ENCODE measurements at regions not wholly inside any gene's neighbourhood (a gene's known extent, or its start where the extent isn't known, plus 50 kb on each side); places are given as distances from the start of the nearest gene placed in this dataset.

- no peaks in the 10 kb centered on the region for H3K9me3 Mint-ChIP-seq
- H3K4me1 Mint-ChIP-seq = no peaks in the 10 kb centered on the region
- H3K36me3 Mint-ChIP-seq (ENCODE audit: insufficient read depth) = no peaks in the 10 kb centered on the region
- peaks cover 59% of the 10 kb centered on the region for H3K27me3 Mint-ChIP-seq
- H3K27ac Mint-ChIP-seq (ENCODE audit: low read depth) = no peak overlapping the region
- DNase-seq (ENCODE audit: low spot score in 2 of 2) = no peak
- no peak overlapping the region for H3K4me3 Mint-ChIP-seq
- no peak for ATAC-seq (replicated peaks; ENCODE audit: extremely low read depth, poor library complexity, severe bottlenecking)
Measured at GRCh38 chr2:20560891-20561636, 89.8 kb downstream of the HS1BP3 start.

DNA sequence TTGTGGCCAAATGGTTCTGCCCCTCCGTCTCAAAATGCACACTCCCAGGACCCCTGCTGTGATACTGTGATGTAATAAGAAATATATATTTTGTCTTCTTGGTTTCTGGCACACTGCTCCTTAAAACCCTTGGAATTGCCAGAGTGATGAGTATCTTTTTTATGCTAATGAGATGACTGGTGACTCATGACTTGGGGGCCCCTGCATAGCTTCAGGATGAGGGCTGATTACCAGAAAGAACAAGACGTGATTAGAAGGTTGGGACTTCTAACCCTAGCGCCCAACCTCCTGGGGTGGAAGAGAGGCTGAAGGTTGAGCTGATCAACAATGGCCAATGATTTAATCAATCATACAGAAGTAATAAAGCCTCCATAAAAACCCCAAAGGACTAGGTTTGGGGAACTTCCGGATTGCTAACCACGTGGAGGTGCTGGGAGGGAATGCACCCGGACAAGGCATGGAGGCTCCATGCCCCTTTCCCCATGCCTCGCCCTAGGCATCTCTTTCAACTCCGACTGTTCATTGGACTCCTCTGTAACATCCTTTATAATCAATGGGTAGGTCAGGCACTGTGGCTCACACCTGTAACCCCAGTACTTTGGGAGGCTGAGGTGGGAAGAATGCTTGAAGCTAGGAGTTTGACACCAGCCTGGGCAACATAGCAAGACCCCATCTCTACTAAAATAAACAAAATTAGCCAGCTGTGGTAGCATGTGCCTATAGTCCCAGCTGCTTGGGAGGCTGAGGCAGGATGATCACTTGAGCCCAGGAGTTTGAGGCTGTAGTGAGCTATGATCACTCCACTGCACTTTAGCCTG, 89.1 kb downstream of the HS1BP3 start:
- Mint-ChIP-seq H3K27ac (ENCODE audit: low read depth) (no peak overlapping the region), H3K4me3 (no peak overlapping the region), H3K4me1 (no peaks in the 10 kb centered on the region), H3K36me3 (ENCODE audit: insufficient read depth) (no peaks in the 10 kb centered on the region), H3K27me3 (peaks cover 67% of the 10 kb centered on the region), H3K9me3 (no peaks in the 10 kb centered on the region)
- no peak for ATAC-seq (replicated peaks; ENCODE audit: extremely low read depth, poor library complexity, severe bottlenecking)
- no peak for DNase-seq (ENCODE audit: low spot score in 2 of 2)

DNA sequence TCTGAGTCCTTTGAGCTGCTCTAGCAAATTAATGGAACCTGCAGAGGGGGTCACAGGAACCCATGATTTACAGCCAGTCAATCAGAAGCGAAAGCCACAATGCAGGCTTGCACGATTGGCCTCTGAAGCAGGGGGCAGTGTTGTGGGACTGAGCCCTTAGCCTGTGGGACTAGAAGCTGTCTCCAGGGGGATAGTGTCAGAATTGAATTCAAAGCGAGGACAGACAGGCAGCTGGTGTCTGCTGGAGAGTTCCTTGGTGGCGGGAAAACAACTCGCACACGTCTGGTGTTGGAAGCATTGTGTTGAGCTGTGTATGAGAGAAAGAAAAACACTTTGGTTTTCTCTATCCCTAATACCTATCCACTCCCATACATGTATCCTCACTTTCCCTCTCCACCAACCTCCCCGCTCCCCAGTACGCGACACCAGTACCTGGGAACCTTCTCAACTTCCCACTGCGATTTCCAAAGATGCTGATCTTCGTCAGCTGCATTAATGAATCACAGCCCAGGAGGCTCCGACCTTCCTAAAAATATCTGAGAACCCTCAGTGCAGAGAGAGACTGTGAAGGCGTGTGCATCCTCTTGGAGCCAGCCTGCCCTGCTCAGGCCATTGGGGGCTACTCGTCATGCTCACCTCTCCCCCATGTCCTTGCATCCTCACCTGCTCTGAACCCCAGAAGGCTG, 88.2 kb downstream of the HS1BP3 start:
- no peaks in the 10 kb centered on the region for H3K4me1 Mint-ChIP-seq
- peaks cover 64% of the 10 kb centered on the region for H3K27me3 Mint-ChIP-seq
- no peaks in the 10 kb centered on the region for H3K36me3 Mint-ChIP-seq (ENCODE audit: insufficient read depth)
- no peak overlapping the region for H3K27ac Mint-ChIP-seq (ENCODE audit: low read depth)
- no peak for ATAC-seq (replicated peaks; ENCODE audit: extremely low read depth, poor library complexity, severe bottlenecking)
- H3K4me3 Mint-ChIP-seq = no peak overlapping the region
- no peak for DNase-seq (ENCODE audit: low spot score in 2 of 2)
- H3K9me3 Mint-ChIP-seq = no peaks in the 10 kb centered on the region

DNA sequence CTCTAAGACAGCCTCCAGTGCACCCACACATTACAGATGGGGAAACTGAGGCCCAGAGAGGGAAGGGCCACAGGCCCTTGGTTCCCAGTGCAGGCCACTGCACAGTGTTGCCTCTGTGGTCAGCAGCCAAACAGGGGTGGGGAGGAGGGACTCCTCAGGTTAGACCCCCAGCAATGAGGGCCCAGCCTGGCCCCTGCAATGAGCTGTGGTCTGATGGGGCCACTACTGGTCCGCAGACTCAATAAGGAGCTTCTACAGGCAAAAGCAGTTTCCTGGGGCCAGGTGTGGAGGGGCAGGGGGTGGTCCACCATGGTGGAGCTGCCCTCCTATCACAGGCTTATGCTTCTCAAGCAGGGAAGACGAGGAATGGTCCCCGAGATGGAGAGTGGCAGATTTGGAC, 87.6 kb downstream of the HS1BP3 start:
- H3K36me3 Mint-ChIP-seq (ENCODE audit: insufficient read depth) = no peaks in the 10 kb centered on the region
- peaks cover 58% of the 10 kb centered on the region for H3K27me3 Mint-ChIP-seq
- DNase-seq (ENCODE audit: low spot score in 2 of 2) (no peak), ATAC-seq (replicated peaks; ENCODE audit: extremely low read depth, poor library complexity, severe bottlenecking) (no peak)
- H3K27ac Mint-ChIP-seq (ENCODE audit: low read depth) = no peak overlapping the region
- no peaks in the 10 kb centered on the region for H3K9me3 Mint-ChIP-seq
- no peak overlapping the region for H3K4me3 Mint-ChIP-seq
- no peaks in the 10 kb centered on the region for H3K4me1 Mint-ChIP-seq

GRCh38 chr2:20563833-20564232, 87.1 kb downstream of the HS1BP3 start:
- H3K4me3 Mint-ChIP-seq = no peak overlapping the region
- H3K27ac Mint-ChIP-seq (ENCODE audit: low read depth) = no peak overlapping the region
- H3K9me3 Mint-ChIP-seq = no peaks in the 10 kb centered on the region
- H3K27me3 Mint-ChIP-seq = peaks cover 56% of the 10 kb centered on the region
- no peaks in the 10 kb centered on the region for H3K4me1 Mint-ChIP-seq
- no peaks in the 10 kb centered on the region for H3K36me3 Mint-ChIP-seq (ENCODE audit: insufficient read depth)
- DNase-seq (ENCODE audit: low spot score in 2 of 2) = no peak
- no peak for ATAC-seq (replicated peaks; ENCODE audit: extremely low read depth, poor library complexity, severe bottlenecking)

DNA sequence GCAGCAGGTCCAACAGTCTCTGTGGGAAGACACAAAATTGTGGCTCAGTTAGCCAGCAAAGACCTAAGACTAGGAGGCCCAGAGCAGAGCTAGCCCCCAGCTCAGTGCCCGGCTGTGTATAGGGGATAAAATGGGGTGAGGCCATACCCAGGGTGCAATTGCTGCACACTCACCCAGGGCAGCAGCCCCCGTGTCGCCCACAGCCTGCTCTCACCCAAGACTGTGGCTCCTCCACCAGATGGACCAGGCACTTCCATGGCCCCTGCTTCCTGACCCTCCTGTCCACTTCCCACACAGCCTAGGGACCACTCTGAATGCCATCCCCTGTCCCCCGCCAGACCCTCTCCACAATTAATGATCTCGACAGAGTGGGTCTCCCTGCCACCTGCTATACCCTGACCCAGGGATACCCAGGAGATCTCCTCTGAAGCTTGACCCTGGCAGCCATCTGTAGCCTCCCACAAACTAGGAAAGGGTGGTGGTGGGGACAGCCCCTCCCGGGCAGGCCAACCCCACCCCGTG, 85.7 kb downstream of the HS1BP3 start:
- Mint-ChIP-seq H3K36me3 (ENCODE audit: insufficient read depth) (peaks cover 2% of the 10 kb centered on the region), H3K27ac (ENCODE audit: low read depth) (no peak overlapping the region), H3K4me1 (no peaks in the 10 kb centered on the region), H3K9me3 (no peaks in the 10 kb centered on the region), H3K27me3 (peaks cover 56% of the 10 kb centered on the region), H3K4me3 (no peak overlapping the region)
- no peak for ATAC-seq (replicated peaks; ENCODE audit: extremely low read depth, poor library complexity, severe bottlenecking)
- DNase-seq (ENCODE audit: low spot score in 2 of 2) = no peak

GRCh38 chr2:20565623-20566236, 85.2 kb downstream of the HS1BP3 start:
- Mint-ChIP-seq H3K27me3 (peaks cover 50% of the 10 kb centered on the region), H3K4me3 (no peak overlapping the region), H3K27ac (ENCODE audit: low read depth) (no peak overlapping the region), H3K9me3 (no peaks in the 10 kb centered on the region), H3K36me3 (ENCODE audit: insufficient read depth) (peaks cover 2% of the 10 kb centered on the region), H3K4me1 (no peaks in the 10 kb centered on the region)
- DNase-seq (ENCODE audit: low spot score in 2 of 2) (no peak), ATAC-seq (replicated peaks; ENCODE audit: extremely low read depth, poor library complexity, severe bottlenecking) (no peak)

DNA sequence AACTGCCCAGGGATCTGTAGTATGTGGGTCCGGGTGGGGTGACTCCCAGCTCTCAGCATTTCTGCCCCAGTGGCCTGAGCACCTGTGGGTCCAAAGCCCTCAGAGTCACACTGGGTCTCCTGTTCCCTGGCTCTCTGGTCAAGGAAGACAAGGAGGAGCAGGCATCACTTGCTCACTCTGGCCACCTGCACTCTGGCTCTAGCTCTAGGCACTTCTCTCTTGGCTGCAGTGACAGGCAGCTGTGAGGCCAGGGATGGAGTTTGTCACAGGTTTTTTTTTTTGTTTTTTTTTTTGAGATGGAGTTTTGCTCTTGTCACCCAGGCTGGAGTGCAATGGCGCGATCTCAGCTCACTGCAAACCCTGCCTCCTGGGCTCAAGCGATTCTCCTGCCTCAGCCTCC, 84.6 kb downstream of the HS1BP3 start:
- peaks cover 2% of the 10 kb centered on the region for H3K36me3 Mint-ChIP-seq (ENCODE audit: insufficient read depth)
- no peaks in the 10 kb centered on the region for H3K9me3 Mint-ChIP-seq

DNA sequence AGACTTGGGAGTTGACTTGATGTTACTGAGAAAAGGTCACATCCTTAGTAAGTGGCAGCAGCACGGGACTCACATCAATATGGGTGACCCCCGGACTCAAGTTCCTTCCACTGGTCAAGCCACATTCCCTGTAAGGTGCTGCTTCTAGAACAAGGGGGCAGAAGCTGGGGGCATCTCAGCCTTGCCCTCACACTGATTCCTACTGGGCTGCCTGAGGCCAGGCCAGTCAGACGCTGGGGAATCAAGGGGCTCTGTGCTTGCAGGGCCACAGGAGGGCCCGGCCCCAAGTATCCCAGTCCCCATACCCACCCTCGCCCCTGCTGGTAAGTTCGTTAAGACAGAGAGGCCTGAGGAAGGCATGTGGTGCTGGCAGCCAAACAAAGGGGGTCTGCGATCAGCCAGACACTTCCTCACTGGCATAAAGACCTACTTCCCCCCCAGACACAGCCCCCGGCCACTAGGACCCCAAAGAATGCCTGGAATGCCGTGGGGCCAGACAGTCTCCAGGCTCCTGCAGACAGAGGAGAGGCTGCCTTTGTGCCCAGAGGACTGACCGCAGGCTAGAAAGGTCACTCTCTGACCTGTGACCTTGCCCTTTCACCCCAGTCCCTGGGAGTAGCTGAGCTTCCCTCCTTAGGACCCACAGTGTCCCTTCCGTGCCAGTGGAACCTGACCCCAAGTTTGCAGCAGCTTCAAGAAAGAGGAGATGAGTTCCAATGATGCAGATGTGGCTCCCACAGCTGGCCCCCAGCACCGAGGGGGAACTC, 83.6 kb downstream of the HS1BP3 start:
- H3K27me3 Mint-ChIP-seq = peaks cover 37% of the 10 kb centered on the region
- H3K27ac Mint-ChIP-seq (ENCODE audit: low read depth) = no peak overlapping the region
- no peaks in the 10 kb centered on the region for H3K9me3 Mint-ChIP-seq
- DNase-seq (ENCODE audit: low spot score in 2 of 2) (no peak), ATAC-seq (replicated peaks; ENCODE audit: extremely low read depth, poor library complexity, severe bottlenecking) (no peak)
- H3K4me1 Mint-ChIP-seq = no peaks in the 10 kb centered on the region
- peaks cover 2% of the 10 kb centered on the region for H3K36me3 Mint-ChIP-seq (ENCODE audit: insufficient read depth)
- H3K4me3 Mint-ChIP-seq = no peak overlapping the region

More for the DNA sequence above, 84.6 kb downstream of the HS1BP3 start:
- ATAC-seq (replicated peaks; ENCODE audit: extremely low read depth, poor library complexity, severe bottlenecking) = no peak
- DNase-seq (ENCODE audit: low spot score in 2 of 2) = no peak
- no peaks in the 10 kb centered on the region for H3K4me1 Mint-ChIP-seq
- H3K27ac Mint-ChIP-seq (ENCODE audit: low read depth) = no peak overlapping the region
- no peak overlapping the region for H3K4me3 Mint-ChIP-seq
- peaks cover 44% of the 10 kb centered on the region for H3K27me3 Mint-ChIP-seq

Data from central memory CD8-positive, alpha-beta T cell (primary cell).